ENCODE measurements at regions not wholly inside any gene's neighbourhood (a gene's known extent, or its start where the extent isn't known, plus 50 kb on each side); places are given as distances from the start of the nearest gene placed in this dataset.
A peak's percentile ranks its signal among the peaks of the same experiment; 100 is the strongest.

DNA sequence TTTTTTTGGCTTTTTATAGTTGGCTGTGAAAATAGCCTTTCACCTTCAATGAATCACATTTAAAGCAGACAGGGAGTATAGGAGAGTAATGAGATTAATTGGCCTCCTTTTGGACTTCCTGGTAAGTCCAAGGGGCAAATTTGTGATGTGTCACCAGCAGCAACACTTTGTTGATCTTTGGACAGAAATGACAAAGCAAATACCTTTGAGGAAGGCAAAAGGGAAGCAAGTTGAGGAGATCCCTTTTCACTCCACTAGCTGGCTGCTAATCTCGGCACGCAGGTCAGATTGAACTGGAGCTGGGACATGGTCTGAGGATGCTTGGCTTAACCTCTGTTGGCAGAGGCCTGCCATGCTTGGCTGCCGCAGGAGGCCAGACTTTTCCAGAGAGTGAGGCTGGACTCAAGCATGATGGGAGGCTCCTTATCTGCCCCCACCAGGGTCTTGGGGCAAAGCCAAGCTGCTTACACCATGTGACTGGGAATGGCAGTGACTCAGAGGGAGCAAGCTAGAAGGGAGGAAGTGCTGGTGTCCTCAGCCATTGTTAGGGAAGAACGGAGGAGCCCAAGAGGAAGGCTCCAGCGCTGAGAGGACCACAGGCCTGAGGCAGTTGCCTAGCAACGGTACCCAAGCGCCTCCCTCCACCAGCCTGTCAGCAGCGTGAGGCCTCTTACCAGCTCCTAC lies 174.5 kb upstream of the MAP1B start (continued):
- TF ChIP-seq FUBP1 (CRISPR knock-in tag; IDR thresholded peaks at IDR 0.05; ENCODE audit: borderline replicate concordance) (no peak), AKAP8 (CRISPR knock-in tag; IDR thresholded peaks at IDR 0.05) (no peak), ZNF142 (CRISPR knock-in tag; IDR thresholded peaks at IDR 0.05) (no peak), MATR3 (CRISPR knock-in tag; IDR thresholded peaks at IDR 0.05) (no peak), ZNF33B (CRISPR knock-in tag; IDR thresholded peaks at IDR 0.05) (no peak), HNF4G (IDR thresholded peaks at IDR 0.05; ENCODE audit: borderline replicate concordance, low read depth, low read length) (peak; percentile 31; the same call in 1 of the 2 replicates), HNF4G (CRISPR knock-in tag; IDR thresholded peaks at IDR 0.05; ENCODE audit: borderline replicate concordance, low read depth) (no peak), AGO2 (optimal IDR thresholded peaks at IDR 0.05; ENCODE audit: low read depth, low read length) (no peak), POLR2AphosphoS2 (IDR thresholded peaks at IDR 0.05; ENCODE audit: low read depth, low read length) (no peak), SSRP1 (CRISPR knock-in tag; IDR thresholded peaks at IDR 0.05) (no peak)
- TF ChIP-seq, protein P1, sequence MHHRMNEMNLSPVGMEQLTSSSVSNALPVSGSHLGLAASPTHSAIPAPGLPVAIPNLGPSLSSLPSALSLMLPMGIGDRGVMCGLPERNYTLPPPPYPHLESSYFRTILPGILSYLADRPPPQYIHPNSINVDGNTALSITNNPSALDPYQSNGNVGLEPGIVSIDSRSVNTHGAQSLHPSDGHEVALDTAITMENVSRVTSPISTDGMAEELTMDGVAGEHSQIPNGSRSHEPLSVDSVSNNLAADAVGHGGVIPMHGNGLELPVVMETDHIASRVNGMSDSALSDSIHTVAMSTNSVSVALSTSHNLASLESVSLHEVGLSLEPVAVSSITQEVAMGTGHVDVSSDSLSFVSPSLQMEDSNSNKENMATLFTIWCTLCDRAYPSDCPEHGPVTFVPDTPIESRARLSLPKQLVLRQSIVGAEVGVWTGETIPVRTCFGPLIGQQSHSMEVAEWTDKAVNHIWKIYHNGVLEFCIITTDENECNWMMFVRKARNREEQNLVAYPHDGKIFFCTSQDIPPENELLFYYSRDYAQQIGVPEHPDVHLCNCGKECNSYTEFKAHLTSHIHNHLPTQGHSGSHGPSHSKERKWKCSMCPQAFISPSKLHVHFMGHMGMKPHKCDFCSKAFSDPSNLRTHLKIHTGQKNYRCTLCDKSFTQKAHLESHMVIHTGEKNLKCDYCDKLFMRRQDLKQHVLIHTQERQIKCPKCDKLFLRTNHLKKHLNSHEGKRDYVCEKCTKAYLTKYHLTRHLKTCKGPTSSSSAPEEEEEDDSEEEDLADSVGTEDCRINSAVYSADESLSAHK (CRISPR knock-in tag; IDR thresholded peaks at IDR 0.05; ENCODE audit: borderline replicate concordance): no peak
- TF ChIP-seq, protein P2, sequence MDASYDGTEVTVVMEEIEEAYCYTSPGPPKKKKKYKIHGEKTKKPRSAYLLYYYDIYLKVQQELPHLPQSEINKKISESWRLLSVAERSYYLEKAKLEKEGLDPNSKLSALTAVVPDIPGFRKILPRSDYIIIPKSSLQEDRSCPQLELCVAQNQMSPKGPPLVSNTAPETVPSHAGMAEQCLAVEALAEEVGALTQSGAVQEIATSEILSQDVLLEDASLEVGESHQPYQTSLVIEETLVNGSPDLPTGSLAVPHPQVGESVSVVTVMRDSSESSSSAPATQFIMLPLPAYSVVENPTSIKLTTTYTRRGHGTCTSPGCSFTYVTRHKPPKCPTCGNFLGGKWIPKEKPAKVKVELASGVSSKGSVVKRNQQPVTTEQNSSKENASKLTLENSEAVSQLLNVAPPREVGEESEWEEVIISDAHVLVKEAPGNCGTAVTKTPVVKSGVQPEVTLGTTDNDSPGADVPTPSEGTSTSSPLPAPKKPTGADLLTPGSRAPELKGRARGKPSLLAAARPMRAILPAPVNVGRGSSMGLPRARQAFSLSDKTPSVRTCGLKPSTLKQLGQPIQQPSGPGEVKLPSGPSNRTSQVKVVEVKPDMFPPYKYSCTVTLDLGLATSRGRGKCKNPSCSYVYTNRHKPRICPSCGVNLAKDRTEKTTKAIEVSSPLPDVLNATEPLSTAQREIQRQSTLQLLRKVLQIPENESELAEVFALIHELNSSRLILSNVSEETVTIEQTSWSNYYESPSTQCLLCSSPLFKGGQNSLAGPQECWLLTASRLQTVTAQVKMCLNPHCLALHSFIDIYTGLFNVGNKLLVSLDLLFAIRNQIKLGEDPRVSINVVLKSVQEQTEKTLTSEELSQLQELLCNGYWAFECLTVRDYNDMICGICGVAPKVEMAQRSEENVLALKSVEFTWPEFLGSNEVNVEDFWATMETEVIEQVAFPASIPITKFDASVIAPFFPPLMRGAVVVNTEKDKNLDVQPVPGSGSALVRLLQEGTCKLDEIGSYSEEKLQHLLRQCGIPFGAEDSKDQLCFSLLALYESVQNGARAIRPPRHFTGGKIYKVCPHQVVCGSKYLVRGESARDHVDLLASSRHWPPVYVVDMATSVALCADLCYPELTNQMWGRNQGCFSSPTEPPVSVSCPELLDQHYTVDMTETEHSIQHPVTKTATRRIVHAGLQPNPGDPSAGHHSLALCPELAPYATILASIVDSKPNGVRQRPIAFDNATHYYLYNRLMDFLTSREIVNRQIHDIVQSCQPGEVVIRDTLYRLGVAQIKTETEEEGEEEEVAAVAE (CRISPR knock-in tag; IDR thresholded peaks at IDR 0.05; ENCODE audit: borderline replicate concordance): no peak
